ENCODE measurements at regions not wholly inside any gene's neighbourhood (a gene's known extent, or its start where the extent isn't known, plus 50 kb on each side); places are given as distances from the start of the nearest gene placed in this dataset.

DNA sequence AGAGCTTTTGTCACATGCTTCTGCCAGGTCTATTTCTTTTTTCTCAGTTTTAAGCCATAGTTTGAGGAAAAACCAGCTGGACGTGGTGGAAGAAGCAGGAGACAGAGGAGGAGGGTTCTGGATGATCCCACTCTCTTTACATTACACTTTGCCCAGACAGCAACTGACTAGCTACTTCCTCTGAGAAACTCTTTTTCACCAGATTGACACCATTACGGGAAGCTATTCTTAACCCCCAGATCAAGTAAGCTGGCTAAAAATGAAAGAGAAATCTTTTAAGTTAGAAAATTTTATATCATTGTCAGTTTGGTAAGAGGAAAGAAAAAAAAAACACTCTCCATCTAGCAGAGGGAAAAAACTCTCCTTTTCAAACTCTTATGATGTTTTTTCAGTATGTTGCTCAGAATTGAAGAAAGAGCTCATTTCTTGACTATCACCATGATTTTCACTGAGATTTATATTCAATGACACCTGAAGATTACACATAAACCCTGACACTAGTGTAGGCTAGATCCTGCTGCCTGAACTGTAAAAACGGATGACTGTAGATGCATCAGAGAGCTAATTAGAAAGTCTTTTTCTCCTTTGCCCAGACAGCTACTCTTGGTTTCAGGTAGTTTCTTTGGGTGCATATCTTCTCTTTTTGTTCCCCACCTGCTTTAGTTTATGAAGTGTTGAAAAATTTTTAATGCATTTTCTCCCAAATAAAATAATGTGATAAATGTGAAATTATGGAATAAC lies 203.1 kb downstream of the TFEC start:
- Histone ChIP-seq H3K9me3 (ENCODE audit: control insufficient read depth, insufficient read depth, low read length) (no peaks in the 10 kb centered on the region), H3K4ac (ENCODE audit: low read depth, low read length) (no peak overlapping the region), H3K27ac (ENCODE audit: insufficient read depth, low read length) (no peak overlapping the region), H2BK120ac (ENCODE audit: low read depth, low read length) (no peak overlapping the region), H4K91ac (ENCODE audit: insufficient read depth, low read depth, low read length) (no peak overlapping the region), H2AFZ (replicated peaks; ENCODE audit: low read length, poor library complexity) (no peak overlapping the region), H2AK9ac (replicated peaks; ENCODE audit: low read depth, low read length, poor library complexity) (no peak overlapping the region), H3K4me1 (ENCODE audit: control insufficient read depth, insufficient read depth, low read length) (0 out of 2 replicates have a peak, but pooled peaks cover 2% of the 10 kb centered on the region), H3K9ac (ENCODE audit: low read depth, low read length) (no peak overlapping the region), H3K9me1 (ENCODE audit: insufficient read depth, low read length) (no peaks in the 10 kb centered on the region), H3K27me3 (ENCODE audit: control insufficient read depth, insufficient read depth, low read length) (no peaks in the 10 kb centered on the region), H3K79me1 (ENCODE audit: low read depth in 1 of 2, low read length in 2 of 2) (no peaks in the 10 kb centered on the region), H2BK5ac (ENCODE audit: low read depth, low read length, poor library complexity, severe bottlenecking) (no peak overlapping the region), H3K56ac (ENCODE audit: extremely low read depth, insufficient read depth, low read length) (no peak overlapping the region), H3K4me3 (ENCODE audit: insufficient read depth, low read depth, low read length) (no peak overlapping the region), H2AK5ac (ENCODE audit: low read depth, low read length) (no peak overlapping the region), H3K4me2 (ENCODE audit: low read depth, low read length) (no peak overlapping the region), H3K36me3 (ENCODE audit: control insufficient read depth, insufficient read depth, low read length) (no peaks in the 10 kb centered on the region), H2BK20ac (ENCODE audit: low read depth, low read length) (no peak overlapping the region), H3K23ac (ENCODE audit: low read depth, low read length) (no peak overlapping the region), H3K14ac (replicated peaks; ENCODE audit: low read depth, low read length) (no peak overlapping the region), H4K5ac (ENCODE audit: low read depth, low read length) (no peak overlapping the region), H4K20me1 (ENCODE audit: insufficient read depth, low read length) (no peaks in the 10 kb centered on the region), H4K8ac (ENCODE audit: low read depth in 2 of 2, low read length in 2 of 2) (no peak overlapping the region), H2BK15ac (ENCODE audit: low read depth, low read length) (no peak overlapping the region), H3K18ac (ENCODE audit: low read depth, low read length) (no peak overlapping the region)
- dilution Hi-C loops (cut with HindIII; ENCODE audit: low sequenced_read_pairs, unreplicated experiment) (no loop called here), in situ Hi-C loops (cut with MboI; ENCODE audit: low sequenced_read_pairs) (no loop called here), intact Hi-C loops (cut with micrococcal nuclease) (no loop called here)
- TF ChIP-seq MAZ (IDR thresholded peaks at IDR 0.05; ENCODE audit: borderline replicate concordance, low read depth, low read length): no peak
- TF ChIP-seq POLR2A (IDR thresholded peaks at IDR 0.05; ENCODE audit: low read depth, low read length): no peak
- TF ChIP-seq BHLHE40 (IDR thresholded peaks at IDR 0.05; ENCODE audit: low read depth, low read length): no peak
- no peak for TF ChIP-seq RAD21 (IDR thresholded peaks at IDR 0.05; ENCODE audit: low read length)
- TF ChIP-seq, protein P1, sequence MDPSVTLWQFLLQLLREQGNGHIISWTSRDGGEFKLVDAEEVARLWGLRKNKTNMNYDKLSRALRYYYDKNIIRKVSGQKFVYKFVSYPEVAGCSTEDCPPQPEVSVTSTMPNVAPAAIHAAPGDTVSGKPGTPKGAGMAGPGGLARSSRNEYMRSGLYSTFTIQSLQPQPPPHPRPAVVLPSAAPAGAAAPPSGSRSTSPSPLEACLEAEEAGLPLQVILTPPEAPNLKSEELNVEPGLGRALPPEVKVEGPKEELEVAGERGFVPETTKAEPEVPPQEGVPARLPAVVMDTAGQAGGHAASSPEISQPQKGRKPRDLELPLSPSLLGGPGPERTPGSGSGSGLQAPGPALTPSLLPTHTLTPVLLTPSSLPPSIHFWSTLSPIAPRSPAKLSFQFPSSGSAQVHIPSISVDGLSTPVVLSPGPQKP (IDR thresholded peaks at IDR 0.05; ENCODE audit: borderline replicate concordance, low read depth, low read length): no peak
- TF ChIP-seq SMC3 (IDR thresholded peaks at IDR 0.05; ENCODE audit: low read depth, low read length): no peak
- TF ChIP-seq MAFK (IDR thresholded peaks at IDR 0.05; ENCODE audit: low read depth, low read length): no peak
- TF ChIP-seq USF2 (IDR thresholded peaks at IDR 0.05; ENCODE audit: low read depth, low read length): no peak
- no peak for TF ChIP-seq RFX5 (IDR thresholded peaks at IDR 0.05; ENCODE audit: low read depth, low read length)
- TF ChIP-seq FOS (IDR thresholded peaks at IDR 0.05; ENCODE audit: low read depth, low read length): no peak
- ATAC-seq (ENCODE audit: low read depth) (no peak), DNase-seq (no peak)
- BruUV-seq (replicated peaks): no TSS peak
- POLR2A ChIA-PET (ENCODE audit: unreplicated experiment): interaction anchor here (0.6 to 0.7 kb wide), 2 partner anchors 47 to 343 kb away, joined by 3 read pairs; no protein-coding TSS in a partner anchor
- CTCF ChIA-PET: no interaction called here
- WGBS, 2 experiments (ENCODE audit: extremely low coverage in 2 of 2, insufficient read length in 1 of 2): no CpG with 5 or more reads among the region's 3 CpGs
